Upper lobe of left lung (tissue), 6 donors: ENCODE measurements at regions not wholly inside any gene's neighbourhood (a gene's known extent, or its start where the extent isn't known, plus 50 kb on each side); places are given as distances from the start of the nearest gene placed in this dataset.

Experiments used
- ATAC-seq, 2 donors: fragments of 200-7000 bp; cut with Tn5 transposase; one replicate each; pipeline ENCODE4 v1.9.1; 2022; ENCODE audit warnings: mild to moderate bottlenecking in 2 of 2, moderate library complexity in 2 of 2; ENCODE audit not compliant: low FRiP score in 2 of 2
- DNase-seq, 2 donors: peaks; one replicate each; pipeline ENCODE4 v3.0.0-alpha.2; 2019 to 2020
- H3K27ac ChIP-seq, 4 donors: fragments of 200-600 bp; sonication (generic); one replicate each; pipeline ENCODE4 v1.5.1; 2016 to 2019
- H3K27me3 ChIP-seq, 4 donors: fragments of 200-600 bp; sonication (generic); one replicate each; pipeline ENCODE4 v1.5.1; 2017 to 2019
- H3K36me3 ChIP-seq, 4 donors: fragments of 200-600 bp; sonication (generic); one replicate each; pipeline ENCODE4 v1.5.1; 2016 to 2019
- H3K4me1 ChIP-seq, 4 donors: fragments of 200-600 bp; sonication (generic); one replicate each; pipeline ENCODE4 v1.5.1; 2018 to 2019
- H3K4me3 ChIP-seq, 4 donors: fragments of 200-600 bp; sonication (generic); one replicate each; pipeline ENCODE4 v1.5.1; 2017 to 2019; ENCODE audit warnings: mild to moderate bottlenecking in 2 of 4, moderate library complexity in 1 of 4
- H3K9me3 ChIP-seq, 4 donors: fragments of 200-600 bp; sonication (generic); one replicate each; pipeline ENCODE4 v1.5.1; 2018 to 2019
- EP300 ChIP-seq, 4 donors: sonication (generic); formaldehyde crosslinking; IDR thresholded peaks; one replicate each; pipeline ENCODE4 v1.5.1; 2017; ENCODE audit warnings: antibody characterized with exemption in 4 of 4, control low read depth in 2 of 4
- POLR2A ChIP-seq, 4 donors: fragments of 450-650 bp; IDR thresholded peaks; one replicate each; pipeline ENCODE4 v1.5.1; 2016 to 2017; ENCODE audit warnings: antibody characterized with exemption in 4 of 4, mild to moderate bottlenecking in 2 of 4
- POLR2AphosphoS5 ChIP-seq, 2 donors: sonication (generic); formaldehyde crosslinking; IDR thresholded peaks; one replicate each; pipeline ENCODE4 v1.5.1; 2017; ENCODE audit warnings: antibody characterized with exemption in 2 of 2
- WGBS, 2 donors: methylation state at CpG; one replicate each; pipeline ENCODE4 v1.1.5; 2017 to 2018; 5-methylcytosine and 5-hydroxymethylcytosine counted together
- TF ChIP-seq, protein P1 (sequence below), 6 experiments: fragments of 450-650 bp in 4 of 6; fragments of 200-600 bp in 2 of 6; sonication (generic) in 2 of 6; IDR thresholded peaks; one replicate each; pipeline ENCODE4 v1.5.1; 2016 to 2019; ENCODE audit warnings: antibody characterized with exemption in 6 of 6
- donor health status: DM: no; HTN: no; CAD: no; lungs with moderate emphysema.
- donor health status: DM: no; HTN: yes; CAD: no; lungs with severe emphysema.

DNA sequence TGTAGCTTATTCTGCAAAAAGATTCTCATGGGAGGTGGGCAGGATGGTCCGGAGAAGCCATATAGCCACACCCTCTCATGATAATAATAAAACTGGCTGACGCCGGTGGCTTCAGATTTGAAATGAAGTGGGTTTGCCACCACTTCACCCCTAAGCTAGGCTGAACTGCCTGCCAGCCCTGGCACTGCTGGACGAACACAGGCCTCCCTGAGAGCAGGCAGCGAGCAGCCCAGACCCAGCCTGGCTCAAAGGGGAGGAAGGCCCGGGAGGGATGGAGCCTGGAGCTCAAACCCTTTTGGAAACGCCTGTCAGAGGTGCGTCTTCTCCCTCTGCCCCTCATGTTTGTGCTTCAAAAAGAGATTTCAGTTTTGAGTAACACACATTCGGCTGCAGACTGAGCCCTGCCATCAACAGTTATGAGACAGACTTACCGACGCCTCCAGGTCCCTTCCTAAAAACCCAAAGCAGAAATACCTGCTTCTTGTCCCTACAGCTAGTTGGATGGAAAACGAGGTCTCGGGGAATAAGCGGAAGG, 71.1 kb upstream of the HPCAL1 start:
- 88 to 93% methylated on average over 14 of the region's 14 CpGs for WGBS, 2 donors
- H3K4me1 ChIP-seq: no peaks in the 10 kb centered on the region
- DNase-seq: peak in 1 of 2 donors; percentile 24

DNA sequence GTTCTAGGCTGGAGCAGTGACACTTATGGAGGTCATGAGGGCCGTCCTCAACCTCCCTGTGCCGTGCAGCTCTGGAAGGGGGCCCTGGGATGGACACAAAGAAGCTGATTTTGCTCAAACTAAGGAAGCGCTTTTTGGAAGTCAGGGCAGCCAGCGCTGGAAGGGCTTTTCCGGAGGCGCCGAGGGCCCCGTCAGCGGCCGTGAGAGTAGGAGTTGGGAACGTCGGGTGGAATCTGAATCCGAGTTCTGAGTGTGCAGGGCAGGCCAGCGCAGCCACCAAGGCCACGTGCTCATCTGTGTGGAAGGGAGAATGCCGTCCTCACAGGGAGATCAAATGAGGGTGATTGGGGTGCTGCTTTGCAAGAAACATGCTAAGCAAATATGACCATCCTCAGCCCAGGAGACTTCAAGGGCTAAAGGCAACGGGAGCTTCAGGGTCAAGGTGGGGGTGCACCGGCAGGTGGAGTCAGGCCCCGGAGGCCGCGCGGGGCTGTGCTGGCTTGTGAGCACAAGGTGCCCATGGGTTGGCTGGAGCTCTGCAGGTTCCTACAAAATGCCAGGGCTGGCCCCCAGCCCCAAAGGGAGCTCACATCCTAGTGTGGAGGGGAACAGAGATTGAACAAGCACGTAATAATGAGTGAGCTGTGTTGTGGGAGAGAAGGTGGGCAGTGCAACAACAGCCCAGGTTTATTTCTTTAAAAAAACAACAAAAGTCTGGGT, 70.4 kb upstream of the HPCAL1 start:
- Histone ChIP-seq H3K4me1 (no peaks in the 10 kb centered on the region), H3K27ac (no peak overlapping the region), H3K9me3 (no peaks in the 10 kb centered on the region), H3K4me3 (no peak overlapping the region), H3K27me3 (no peaks in the 10 kb centered on the region), H3K36me3 (no peaks in the 10 kb centered on the region)
- TF ChIP-seq POLR2AphosphoS5 (IDR thresholded peaks at IDR 0.05) (no peak), EP300 (IDR thresholded peaks at IDR 0.05) (no peak), POLR2A (IDR thresholded peaks at IDR 0.05) (no peak)
- TF ChIP-seq, protein P1, sequence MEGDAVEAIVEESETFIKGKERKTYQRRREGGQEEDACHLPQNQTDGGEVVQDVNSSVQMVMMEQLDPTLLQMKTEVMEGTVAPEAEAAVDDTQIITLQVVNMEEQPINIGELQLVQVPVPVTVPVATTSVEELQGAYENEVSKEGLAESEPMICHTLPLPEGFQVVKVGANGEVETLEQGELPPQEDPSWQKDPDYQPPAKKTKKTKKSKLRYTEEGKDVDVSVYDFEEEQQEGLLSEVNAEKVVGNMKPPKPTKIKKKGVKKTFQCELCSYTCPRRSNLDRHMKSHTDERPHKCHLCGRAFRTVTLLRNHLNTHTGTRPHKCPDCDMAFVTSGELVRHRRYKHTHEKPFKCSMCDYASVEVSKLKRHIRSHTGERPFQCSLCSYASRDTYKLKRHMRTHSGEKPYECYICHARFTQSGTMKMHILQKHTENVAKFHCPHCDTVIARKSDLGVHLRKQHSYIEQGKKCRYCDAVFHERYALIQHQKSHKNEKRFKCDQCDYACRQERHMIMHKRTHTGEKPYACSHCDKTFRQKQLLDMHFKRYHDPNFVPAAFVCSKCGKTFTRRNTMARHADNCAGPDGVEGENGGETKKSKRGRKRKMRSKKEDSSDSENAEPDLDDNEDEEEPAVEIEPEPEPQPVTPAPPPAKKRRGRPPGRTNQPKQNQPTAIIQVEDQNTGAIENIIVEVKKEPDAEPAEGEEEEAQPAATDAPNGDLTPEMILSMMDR (IDR thresholded peaks at IDR 0.05): no peak
- ATAC-seq: no peak
- WGBS, 2 donors: 87 to 90% methylated on average over 23 of the region's 23 CpGs
- DNase-seq: peak in 1 of 2 donors; percentile 76

More for the DNA sequence above, 71.1 kb upstream of the HPCAL1 start:
- Histone ChIP-seq H3K4me3 (no peak overlapping the region), H3K27me3 (no peaks in the 10 kb centered on the region), H3K27ac (no peak overlapping the region), H3K36me3 (no peaks in the 10 kb centered on the region), H3K9me3 (no peaks in the 10 kb centered on the region)
- no peak for TF ChIP-seq POLR2AphosphoS5 (IDR thresholded peaks at IDR 0.05)
- no peak for TF ChIP-seq EP300 (IDR thresholded peaks at IDR 0.05)
- no peak for TF ChIP-seq POLR2A (IDR thresholded peaks at IDR 0.05)
- TF ChIP-seq, protein P1 (IDR thresholded peaks at IDR 0.05): no peak
- no peak for ATAC-seq

DNA sequence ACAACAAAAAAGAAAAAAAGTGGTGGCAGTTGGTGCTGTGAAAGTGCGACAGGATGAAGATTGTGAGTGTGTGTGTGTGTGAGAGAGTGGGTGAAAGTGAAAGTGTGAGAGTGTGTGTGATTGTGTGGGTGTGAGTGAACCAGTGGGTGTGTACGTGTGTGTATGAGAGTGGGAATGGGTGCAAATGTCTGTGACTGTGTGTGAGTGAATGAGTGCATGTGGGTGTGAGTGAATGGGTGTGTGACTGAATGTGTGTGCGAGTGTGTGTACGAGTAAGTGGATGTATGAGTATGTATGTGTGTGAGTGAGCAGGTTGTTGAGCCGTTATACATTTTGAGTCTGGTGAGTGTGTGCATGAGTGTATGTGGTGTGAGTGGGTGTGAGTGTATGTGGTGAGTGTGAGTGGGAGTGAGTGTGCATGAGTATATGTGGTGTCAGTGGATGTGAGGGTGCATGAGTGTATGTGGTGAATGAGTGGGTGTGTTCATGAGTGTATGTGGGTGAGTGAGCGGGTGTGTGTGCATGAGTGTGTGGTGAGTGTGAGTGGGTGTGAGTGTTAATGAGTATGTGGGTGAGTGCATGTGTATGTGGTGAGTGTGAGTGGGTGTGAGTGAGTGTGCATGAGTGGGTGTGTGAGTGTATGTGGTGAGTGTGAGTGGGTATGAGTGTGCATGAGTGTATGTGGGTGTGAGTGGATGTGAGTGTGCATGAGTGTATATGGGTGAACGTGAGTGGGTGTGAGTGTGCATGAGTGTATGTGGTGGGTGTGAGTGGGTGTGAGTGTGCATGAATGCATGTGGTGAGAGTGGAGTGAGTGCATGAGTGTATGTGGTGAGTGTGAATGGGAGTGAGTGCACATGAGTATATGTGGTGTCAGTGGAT, 69.3 kb upstream of the HPCAL1 start:
- H3K27ac ChIP-seq: no peak overlapping the region
- WGBS, 2 donors: 83 to 93% methylated on average over 7 of the region's 7 CpGs
- H3K36me3 ChIP-seq: no peaks in the 10 kb centered on the region
- TF ChIP-seq POLR2AphosphoS5 (IDR thresholded peaks at IDR 0.05): no peak
- no peak for TF ChIP-seq POLR2A (IDR thresholded peaks at IDR 0.05)
- no peak for TF ChIP-seq EP300 (IDR thresholded peaks at IDR 0.05)
- TF ChIP-seq, protein P1 (IDR thresholded peaks at IDR 0.05): no peak
- H3K27me3 ChIP-seq: no peaks in the 10 kb centered on the region
- H3K9me3 ChIP-seq: no peaks in the 10 kb centered on the region
- DNase-seq (no peak), ATAC-seq (no peak)
- no peak overlapping the region for H3K4me3 ChIP-seq
- H3K4me1 ChIP-seq: no peaks in the 10 kb centered on the region

DNA sequence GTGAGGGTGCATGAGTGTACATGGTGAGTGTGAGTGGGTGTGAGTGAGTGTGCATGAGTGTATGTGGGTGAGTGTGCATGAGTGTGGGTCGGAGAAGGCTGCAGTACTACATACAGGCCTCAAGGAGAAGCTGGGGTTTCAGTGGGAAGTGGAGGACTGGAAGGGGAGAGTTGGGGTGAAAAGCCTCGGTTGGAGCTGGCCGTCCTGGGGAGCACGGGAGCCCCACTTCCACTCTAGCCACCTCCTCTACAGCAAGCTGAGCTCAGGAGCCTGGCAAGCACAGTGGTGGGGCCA, 68.7 kb upstream of the HPCAL1 start:
- ATAC-seq (no peak), DNase-seq (no peak)
- Histone ChIP-seq H3K27ac (no peak overlapping the region), H3K4me1 (no peaks in the 10 kb centered on the region), H3K9me3 (no peaks in the 10 kb centered on the region), H3K36me3 (no peaks in the 10 kb centered on the region), H3K27me3 (no peaks in the 10 kb centered on the region), H3K4me3 (no peak overlapping the region)
- WGBS, 2 donors: 91 to 92% methylated on average over 4 of the region's 4 CpGs
- TF ChIP-seq, protein P1 (IDR thresholded peaks at IDR 0.05): no peak
- no peak for TF ChIP-seq EP300 (IDR thresholded peaks at IDR 0.05)
